ENCODE measurements at regions not wholly inside any gene's neighbourhood (a gene's known extent, or its start where the extent isn't known, plus 50 kb on each side); places are given as distances from the start of the nearest gene placed in this dataset.

GRCh38 chr20:10992731-10993130 lies 318.9 kb upstream of the JAG1 start:
- peaks cover 5% of the 10 kb centered on the region for H3K4me1 ChIP-seq
- H3K27me3 ChIP-seq (ENCODE audit: low read depth) = no peaks in the 10 kb centered on the region
- no peaks in the 10 kb centered on the region for H3K36me3 ChIP-seq
- TF ChIP-seq CTCF (IDR thresholded peaks at IDR 0.05; ENCODE audit: borderline replicate concordance) = no peak
- no peaks in the 10 kb centered on the region for H3K9me3 ChIP-seq (replicated peaks)
- no peak overlapping the region for H3K27ac ChIP-seq (replicated peaks)
- intact Hi-C loops (cut with micrococcal nuclease) = no loop called here
- H3K4me3 ChIP-seq = no peak overlapping the region
- DNase-seq = no peak

- Histone ChIP-seq H3K4me1 (peaks cover 5% of the 10 kb centered on the region), H3K4me3 (no peak overlapping the region), H3K27me3 (ENCODE audit: low read depth) (no peaks in the 10 kb centered on the region), H3K9me3 (replicated peaks) (no peaks in the 10 kb centered on the region), H3K36me3 (no peaks in the 10 kb centered on the region), H3K27ac (replicated peaks) (no peak overlapping the region)
- intact Hi-C loops (cut with micrococcal nuclease) = no loop called here
- no peak for DNase-seq
- no peak for TF ChIP-seq CTCF (IDR thresholded peaks at IDR 0.05; ENCODE audit: borderline replicate concordance)
These were observed 321.3 kb upstream of the JAG1 start for GRCh38 chr20:10994991-10995700.

GRCh38 chr20:10998476-10998875 lies 324.7 kb upstream of the JAG1 start:
- peaks cover 13% of the 10 kb centered on the region for H3K4me1 ChIP-seq
- no peak for TF ChIP-seq CTCF (IDR thresholded peaks at IDR 0.05; ENCODE audit: borderline replicate concordance)
- no peak overlapping the region for H3K4me3 ChIP-seq
- no peaks in the 10 kb centered on the region for H3K36me3 ChIP-seq
- no peaks in the 10 kb centered on the region for H3K27me3 ChIP-seq (ENCODE audit: low read depth)
- no peak for DNase-seq
- no peak overlapping the region for H3K27ac ChIP-seq (replicated peaks)
- no peaks in the 10 kb centered on the region for H3K9me3 ChIP-seq (replicated peaks)
- intact Hi-C loops (cut with micrococcal nuclease) = no loop called here

GRCh38 chr20:11000416-11000815 lies 326.6 kb upstream of the JAG1 start:
- H3K27me3 ChIP-seq (ENCODE audit: low read depth) = no peaks in the 10 kb centered on the region
- DNase-seq = no peak
- H3K4me3 ChIP-seq = no peak overlapping the region
- no peak overlapping the region for H3K27ac ChIP-seq (replicated peaks)
- H3K9me3 ChIP-seq (replicated peaks) = no peaks in the 10 kb centered on the region
- peaks cover 12% of the 10 kb centered on the region for H3K4me1 ChIP-seq
- no peaks in the 10 kb centered on the region for H3K36me3 ChIP-seq
- no peak for TF ChIP-seq CTCF (IDR thresholded peaks at IDR 0.05; ENCODE audit: borderline replicate concordance)
- intact Hi-C loops (cut with micrococcal nuclease) = no loop called here

- peaks cover 12% of the 10 kb centered on the region for H3K4me1 ChIP-seq
- no peak overlapping the region for H3K4me3 ChIP-seq
- no peak for DNase-seq
- H3K9me3 ChIP-seq (replicated peaks) = peaks cover 4% of the 10 kb centered on the region
- no peaks in the 10 kb centered on the region for H3K36me3 ChIP-seq
- intact Hi-C loops (cut with micrococcal nuclease) = no loop called here
- TF ChIP-seq CTCF (IDR thresholded peaks at IDR 0.05; ENCODE audit: borderline replicate concordance) = no peak
- H3K27ac ChIP-seq (replicated peaks) = no peak overlapping the region
- no peaks in the 10 kb centered on the region for H3K27me3 ChIP-seq (ENCODE audit: low read depth)
These were observed 327.5 kb upstream of the JAG1 start for GRCh38 chr20:11001302-11001701.
